NAMALWA (cell line): ENCODE measurements at regions not wholly inside any gene's neighbourhood (a gene's known extent, or its start where the extent isn't known, plus 50 kb on each side); places are given as distances from the start of the nearest gene placed in this dataset.

ENCODE experiments used
- DNase-seq: peaks from one replicate; pipeline ENCODE4 v3.0.0-alpha.2; 2015; ENCODE audit warnings: low spot score

DNA sequence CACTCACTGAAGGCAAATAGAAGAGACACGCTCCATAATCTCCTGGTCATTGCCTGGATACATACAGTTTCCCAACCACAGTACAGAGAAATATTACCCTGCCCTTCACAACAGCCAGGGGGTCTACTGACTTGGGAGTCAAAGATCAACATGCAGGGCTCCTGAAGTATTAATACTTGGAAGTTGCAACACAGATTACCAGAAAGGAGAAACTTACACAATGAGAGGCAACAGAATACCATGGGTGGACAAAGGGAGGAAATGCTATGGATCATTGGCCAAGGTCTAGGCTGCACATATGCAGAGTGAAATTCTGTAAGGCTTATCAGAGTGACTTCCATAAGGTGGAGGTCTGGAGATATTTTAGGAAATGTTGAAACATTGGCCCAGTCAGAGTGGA is 267.9 kb upstream of the FAT3 start:
- DNase-seq = no peak

DNA sequence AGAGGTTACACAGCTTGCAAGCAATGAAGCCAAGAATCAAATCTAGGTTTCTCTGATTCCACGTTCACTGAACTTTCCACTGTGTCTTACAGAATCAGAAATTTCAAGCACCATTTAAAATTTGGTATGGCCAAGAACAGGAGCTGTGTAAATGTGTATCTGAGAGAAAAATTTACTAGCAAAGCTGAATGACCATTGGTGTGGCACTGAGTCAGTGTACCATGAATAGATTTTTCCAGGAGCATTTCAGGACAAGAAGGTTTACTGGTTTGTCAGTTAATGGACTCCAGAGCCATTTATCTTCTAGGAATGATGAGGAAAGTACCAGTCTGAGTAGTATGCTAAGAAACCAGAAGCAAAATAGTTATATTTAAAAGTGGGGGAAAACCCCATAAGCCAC is 269.4 kb upstream of the FAT3 start:
- DNase-seq = no peak

- no peak for DNase-seq
These were observed 272.6 kb upstream of the FAT3 start for GRCh38 chr11:91952056-91952455.

DNA sequence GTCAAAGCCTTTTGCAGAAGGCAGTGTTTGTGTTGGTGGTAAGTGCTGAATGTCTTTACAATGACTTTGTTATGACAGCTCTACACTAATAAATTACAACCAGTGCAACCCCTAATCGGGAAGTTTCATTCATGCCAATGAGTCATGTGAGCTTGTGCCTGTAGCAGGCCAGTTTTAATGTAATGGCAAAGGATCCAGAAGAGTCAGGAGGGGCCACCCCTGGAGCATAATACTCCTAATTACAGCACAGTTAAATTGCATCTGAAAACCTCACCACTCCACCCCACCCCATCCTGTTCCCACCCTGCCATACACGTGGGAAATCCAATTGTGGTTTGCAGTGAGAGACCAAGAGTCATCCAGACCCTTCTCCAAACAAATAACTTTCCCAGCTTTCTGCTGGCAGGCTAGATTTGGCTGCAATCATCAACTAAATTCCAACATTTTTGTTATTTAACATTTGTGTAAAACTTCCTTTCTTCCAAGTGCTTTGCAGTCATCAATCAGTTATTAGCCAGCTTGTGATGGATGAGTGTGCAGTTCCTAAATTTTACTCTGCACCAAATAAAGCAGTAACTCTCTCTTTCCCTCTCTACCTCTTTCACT is 277.3 kb upstream of the FAT3 start:
- DNase-seq = no peak

GRCh38 chr11:91946397-91946951 is 278.1 kb upstream of the FAT3 start:
- no peak for DNase-seq

GRCh38 chr11:91935120-91935519 is 289.5 kb upstream of the FAT3 start:
- no peak for DNase-seq

DNA sequence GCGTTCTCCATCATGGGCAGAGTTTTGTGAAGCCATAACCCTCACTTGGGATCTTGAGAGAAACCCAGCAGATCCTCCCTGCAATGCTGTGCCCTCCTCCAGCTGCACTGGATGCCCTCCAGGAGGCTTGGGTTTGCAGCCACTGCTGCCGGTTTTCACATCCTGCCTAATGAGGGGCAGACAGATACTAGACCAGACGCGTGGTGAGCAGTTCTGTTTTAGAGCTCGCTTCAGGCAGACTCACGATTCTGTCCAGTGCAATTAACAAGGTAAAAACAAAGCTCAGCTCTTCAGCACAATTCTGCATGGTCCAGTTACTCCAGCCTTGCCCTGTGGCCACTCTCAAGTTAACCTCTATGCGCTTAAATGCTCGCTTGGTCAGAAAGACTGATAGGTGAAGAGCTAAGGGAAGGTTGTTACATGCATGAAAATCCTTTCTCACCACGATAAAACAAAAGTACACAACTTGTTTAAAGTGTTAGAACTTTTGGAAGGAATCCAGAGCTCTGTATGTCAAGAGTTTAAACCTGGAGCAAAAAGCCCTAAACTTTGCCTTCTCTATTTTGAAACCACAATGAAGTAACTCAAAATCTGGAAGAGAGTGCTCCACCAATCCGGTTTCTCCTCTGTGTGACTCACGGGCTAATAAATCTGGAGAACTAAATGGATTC is 292.3 kb upstream of the FAT3 start:
- DNase-seq = no peak

GRCh38 chr11:91927448-91927847 is 297.2 kb upstream of the FAT3 start:
- no peak for DNase-seq

- DNase-seq = no peak
These were observed 297.7 kb upstream of the FAT3 start for GRCh38 chr11:91926965-91927364.

GRCh38 chr11:91922846-91923245 is 301.8 kb upstream of the FAT3 start:
- DNase-seq = no peak

DNA sequence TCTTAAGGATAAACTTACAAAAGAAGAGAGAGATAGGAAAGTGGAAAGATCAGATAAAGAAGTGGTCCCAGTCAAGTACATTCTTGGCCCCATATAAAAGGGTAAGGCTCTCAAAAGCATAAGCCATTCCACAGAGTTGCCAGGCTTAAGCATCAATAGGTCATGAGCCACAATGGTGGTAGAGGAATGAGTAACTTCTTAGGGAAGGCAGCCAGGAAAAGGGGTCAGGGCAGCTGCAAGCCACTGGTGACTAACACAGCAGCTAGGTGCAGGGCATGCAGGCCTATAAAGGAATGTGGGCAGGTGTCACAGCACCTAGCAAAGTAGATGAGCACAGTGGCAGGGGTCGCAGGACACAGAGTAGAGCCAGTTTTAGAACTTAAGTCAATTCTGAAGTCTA is 302.6 kb upstream of the FAT3 start:
- DNase-seq = no peak

DNA sequence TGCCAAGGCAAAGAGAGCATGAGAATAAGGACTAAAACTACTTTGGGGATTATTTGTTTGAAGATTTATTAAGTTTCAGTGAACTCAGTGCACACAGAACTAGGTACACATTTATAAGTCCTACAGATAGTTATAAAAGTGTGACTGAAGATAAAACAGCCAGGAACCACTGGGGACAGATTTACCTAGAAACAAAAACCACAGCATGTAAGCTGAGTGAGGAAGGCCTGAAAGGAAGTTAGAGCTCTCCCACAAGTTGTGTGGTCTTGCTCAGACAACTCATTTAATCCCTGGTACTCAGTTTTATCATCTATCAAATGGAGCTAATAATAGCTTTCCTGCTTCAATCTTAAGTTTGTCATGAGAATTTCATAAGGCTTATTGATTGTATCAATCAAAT is 311.2 kb upstream of the FAT3 start:
- DNase-seq = no peak

DNA sequence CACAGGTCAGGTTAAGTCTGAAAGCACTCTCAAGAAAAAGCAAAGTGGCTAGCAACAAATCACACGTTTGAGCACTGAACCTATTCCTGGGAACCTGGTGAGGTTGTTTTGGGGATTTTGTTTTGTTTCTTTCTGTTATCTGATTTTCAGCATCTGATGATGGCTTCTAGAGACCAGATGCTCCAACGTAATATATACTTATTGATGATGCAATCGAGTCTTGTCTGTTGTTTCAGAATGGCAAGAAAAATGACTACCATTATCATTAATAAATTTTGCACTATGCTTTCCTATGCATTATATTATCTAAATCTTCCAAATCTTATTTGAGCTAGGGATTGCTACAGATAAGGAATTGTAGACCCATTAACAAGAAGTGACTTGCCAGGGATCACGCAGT is 312.3 kb upstream of the FAT3 start:
- no peak for DNase-seq

GRCh38 chr11:91906871-91907624 is 317.6 kb upstream of the FAT3 start:
- DNase-seq = no peak

- DNase-seq = no peak
These were observed 319.5 kb upstream of the FAT3 start for GRCh38 chr11:91904792-91905785.

- no peak for DNase-seq
These were observed 322.3 kb upstream of the FAT3 start for GRCh38 chr11:91902312-91902711.

GRCh38 chr11:91880660-91881059 is 344.0 kb upstream of the FAT3 start:
- DNase-seq = no peak

DNA sequence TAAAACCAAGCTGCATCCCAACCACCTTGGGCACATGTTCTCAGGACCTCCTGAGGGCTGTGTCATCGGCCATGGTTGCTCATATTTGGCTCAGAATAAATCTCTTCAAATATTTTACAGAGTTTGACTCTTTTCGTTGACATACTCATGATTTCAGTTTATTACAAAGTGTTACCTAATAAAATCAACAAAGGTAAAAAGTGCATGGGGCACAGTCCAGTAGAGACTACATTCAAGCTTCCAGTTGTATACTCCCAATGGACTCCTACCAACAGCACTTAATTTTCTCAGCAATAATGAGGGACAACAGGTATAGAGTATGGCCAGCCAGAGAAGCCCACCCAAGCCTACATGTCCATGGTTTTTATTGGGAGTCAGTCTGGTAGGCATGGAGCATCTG is 347.9 kb upstream of the FAT3 start:
- DNase-seq = no peak

DNA sequence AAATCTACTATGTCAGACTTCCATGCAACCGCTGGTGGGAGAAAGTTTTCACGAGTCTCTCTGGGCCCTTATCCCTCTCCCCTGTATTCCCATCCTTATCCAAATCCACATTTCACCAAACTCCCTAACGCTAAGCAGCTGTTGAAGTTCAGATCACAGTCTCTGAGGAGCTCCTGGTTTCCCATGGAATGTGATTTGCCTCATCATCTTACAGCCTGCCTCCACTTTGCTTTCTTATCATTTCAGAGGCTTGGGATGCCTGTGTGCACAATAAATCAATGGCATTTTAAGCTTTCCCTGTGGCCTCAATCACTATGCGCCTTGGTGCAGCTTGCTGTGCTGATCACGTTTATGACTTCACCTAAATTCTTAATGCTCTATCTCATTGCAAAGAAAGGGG is 352.4 kb upstream of the FAT3 start:
- no peak for DNase-seq

DNA sequence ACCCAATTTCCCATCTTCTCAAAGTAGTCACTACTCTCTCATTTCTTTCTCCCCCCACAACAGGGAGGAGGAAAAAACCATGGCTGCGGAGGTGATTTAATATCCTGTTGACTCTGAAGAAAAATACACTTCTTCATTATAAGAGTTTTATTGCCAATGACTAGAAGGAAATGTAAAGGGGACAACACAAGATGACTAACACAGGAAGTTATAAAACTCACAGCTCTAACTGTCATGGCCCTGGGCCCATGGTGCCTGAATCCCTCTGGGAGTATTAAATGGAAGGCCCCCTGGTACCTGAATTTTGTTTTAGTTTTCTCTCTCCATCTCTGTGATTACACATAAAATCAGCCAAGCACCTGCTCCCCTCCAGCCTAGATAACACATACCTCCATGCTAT is 352.8 kb upstream of the FAT3 start:
- no peak for DNase-seq

DNA sequence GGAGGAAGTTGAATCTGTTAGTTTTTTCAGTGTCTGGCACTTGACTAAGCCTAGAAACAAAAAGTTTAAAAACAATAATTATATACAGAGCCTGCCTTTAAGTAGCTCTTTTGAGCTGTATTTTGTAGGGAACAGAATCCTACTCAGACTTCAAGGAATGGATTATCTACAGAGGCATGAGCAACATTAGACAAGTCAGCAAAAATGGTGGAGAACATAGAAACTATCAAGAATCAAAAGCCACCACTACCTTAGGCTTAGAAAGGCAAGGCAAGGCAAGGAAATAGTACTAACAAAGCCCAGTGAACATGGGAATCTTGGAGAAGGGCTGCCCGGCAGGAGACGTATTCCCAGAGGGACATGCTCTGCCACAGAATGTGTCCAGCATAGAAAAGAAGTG is 353.6 kb upstream of the FAT3 start:
- no peak for DNase-seq

GRCh38 chr11:91869686-91870085 is 354.9 kb upstream of the FAT3 start:
- DNase-seq = no peak
